SK-N-SH (cell line): ENCODE measurements at regions not wholly inside any gene's neighbourhood (a gene's known extent, or its start where the extent isn't known, plus 50 kb on each side); places are given as distances from the start of the nearest gene placed in this dataset.
"Not testable (repeated sequence)": the region's sequence is repeated elsewhere in the genome, so short reads cannot be mapped to it uniquely, and the experiment has no call there.

ENCODE experiments used
- CTCF ChIA-PET: fragments of 300-600, 350-600 bp; formaldehyde crosslinking; extraction: SDS; loops from one replicate; lab custom pipeline; 2021; lab: Yijun Ruan, JAX
- POLR2A ChIA-PET: fragments of 350-600 bp; sonication (Branson Sonifier 250); formaldehyde crosslinking; extraction: SDS; loops from one replicate; lab custom pipeline; 2020; ENCODE audit warnings: antibody characterized with exemption, inconsistent platforms; lab: Yijun Ruan, JAX
- DNase-seq: peaks from one replicate; pipeline ENCODE4 v3.0.0; 2012
- H2AFZ ChIP-seq: fragments of 200-600 bp; sonication (generic); 2 replicates; pipeline ENCODE4 v1.8.1; 2016; ENCODE audit warnings: antibody characterized with exemption, mild to moderate bottlenecking, low read depth
- H3F3A ChIP-seq: fragments of 200-600 bp; sonication (generic); replicated peaks from 2 replicates; pipeline ENCODE3; 2016; ENCODE audit warnings: antibody characterized with exemption, mild to moderate bottlenecking; ENCODE audit not compliant: insufficient read depth
- H3K27ac ChIP-seq, 2 experiments: fragments of 200-500 bp in 1 of 2; fragments of 200-600 bp in 1 of 2; sonication (Bioruptor generic) in 1 of 2; sonication (generic), shearing (Covaris generic) in 1 of 2; 2 replicates each; pipeline versions ENCODE4 v1.5.1 to v1.6.1; 2014 to 2016; ENCODE audit warnings: low read depth in 2 of 2, inconsistent platforms in 1 of 2, low read length in 1 of 2, mild to moderate bottlenecking in 1 of 2, mixed read lengths in 1 of 2
- H3K27me3 ChIP-seq: fragments of 200-600 bp; sonication (generic), shearing (Covaris generic); 2 replicates; pipeline ENCODE4 v1.6.1; 2016; ENCODE audit warnings: mixed run types; ENCODE audit not compliant: insufficient read depth
- H3K36me3 ChIP-seq, 2 experiments: fragments of 200-500 bp in 1 of 2; fragments of 200-600 bp in 1 of 2; sonication (Bioruptor generic) in 1 of 2; sonication (generic) in 1 of 2; replicated peaks in 1 of 2; 2 replicates each; pipeline versions ENCODE3 to v1.5.1; 2014 to 2016; ENCODE audit warnings: low read length in 1 of 2, mild to moderate bottlenecking in 1 of 2; ENCODE audit not compliant: insufficient read depth in 2 of 2, control insufficient read depth in 1 of 2
- H3K4me1 ChIP-seq, 2 experiments: fragments of 200-500 bp in 1 of 2; fragments of 200-600 bp in 1 of 2; sonication (Bioruptor generic) in 1 of 2; sonication (generic), shearing (Covaris generic) in 1 of 2; 2 replicates each; pipeline versions ENCODE4 v1.5.1 to v1.6.1; 2014 to 2016; ENCODE audit warnings: low read depth in 1 of 2, low read length in 1 of 2, mixed run types in 1 of 2; ENCODE audit not compliant: insufficient read depth in 2 of 2, control insufficient read depth in 1 of 2
- H3K4me2 ChIP-seq: fragments of 200-600 bp; sonication (generic), shearing (Covaris generic); 2 replicates; pipeline ENCODE4 v1.6.1; 2017; ENCODE audit warnings: mixed run types
- H3K4me3 ChIP-seq, 2 experiments: fragments of 200-500 bp in 1 of 2; fragments of 200-600 bp in 1 of 2; sonication (Bioruptor generic) in 1 of 2; sonication (generic), shearing (Covaris generic) in 1 of 2; 2 replicates each; pipeline versions ENCODE4 v1.5.1 to v1.8.1; 2014 to 2016; ENCODE audit warnings: low read depth in 2 of 2, inconsistent platforms in 1 of 2, low read length in 1 of 2, mild to moderate bottlenecking in 1 of 2, mixed read lengths in 1 of 2, moderate library complexity in 1 of 2
- H3K79me2 ChIP-seq: fragments of 200-600 bp; sonication (generic); 2 replicates; pipeline ENCODE4 v1.8.1; 2017; ENCODE audit warnings: mild to moderate bottlenecking; ENCODE audit not compliant: insufficient read depth
- H3K9ac ChIP-seq: fragments of 200-600 bp; sonication (generic); 2 replicates; pipeline ENCODE4 v1.6.1; 2017; ENCODE audit warnings: mixed run types
- H3K9me2 ChIP-seq: fragments of 200-600 bp; sonication (generic); 2 replicates; pipeline ENCODE4 v1.6.1; 2017; ENCODE audit warnings: mixed run types
- H3K9me3 ChIP-seq: fragments of 200-600 bp; sonication (generic); 2 replicates; pipeline ENCODE4 v1.6.1; 2017; ENCODE audit warnings: mixed run types, mild to moderate bottlenecking, moderate library complexity
- H4K20me1 ChIP-seq: fragments of 200-600 bp; sonication (generic); 2 replicates; pipeline ENCODE4 v1.6.1; 2017; ENCODE audit warnings: mild to moderate bottlenecking, mixed run types; ENCODE audit not compliant: insufficient read depth
- CHD2 ChIP-seq: fragments of 150-350 bp; IDR thresholded peaks from 2 replicates; pipeline ENCODE4 v1.6.1; 2018; ENCODE audit warnings: low read length; ENCODE audit not compliant: partially characterized antibody
- ELF1 ChIP-seq: IDR thresholded peaks from 2 replicates; pipeline ENCODE4 v1.4.0; 2012
- JUND ChIP-seq: IDR thresholded peaks from 2 replicates; pipeline ENCODE4 v1.4.0; 2012
- MEF2A ChIP-seq: IDR thresholded peaks from 2 replicates; pipeline ENCODE4 v1.4.0; 2012; ENCODE audit warnings: low read depth, borderline replicate concordance
- MXI1 ChIP-seq: IDR thresholded peaks from 2 replicates; pipeline ENCODE4 v1.6.1; 2012; ENCODE audit warnings: mild to moderate bottlenecking, low read depth, low read length, improper control_type of control experiment
- RAD21 ChIP-seq: IDR thresholded peaks from 2 replicates; pipeline ENCODE4 v1.6.1; 2012; ENCODE audit warnings: mild to moderate bottlenecking, low read length
- RCOR1 ChIP-seq: fragments of 150-350 bp; IDR thresholded peaks from 2 replicates; pipeline ENCODE4 v1.6.1; 2017; ENCODE audit warnings: antibody characterized with exemption, low read length
- SIN3A ChIP-seq: IDR thresholded peaks from 2 replicates; pipeline ENCODE4 v1.6.1; 2012; ENCODE audit warnings: low read depth, mild to moderate bottlenecking, low read length, moderate library complexity, borderline replicate concordance
- TAF1 ChIP-seq: IDR thresholded peaks from 2 replicates; pipeline ENCODE4 v1.6.1; 2012; ENCODE audit warnings: low read depth, mild to moderate bottlenecking, low read length, moderate library complexity, borderline replicate concordance
- YY1 ChIP-seq: IDR thresholded peaks from 2 replicates; pipeline ENCODE4 v1.4.0; 2012; ENCODE audit warnings: low read depth, mild to moderate bottlenecking
- WGBS: methylation state at CpG from one replicate; pipeline ENCODE4 v1.1.6; 2017; ENCODE audit warnings: low lambda C conversion rate; 5-methylcytosine and 5-hydroxymethylcytosine counted together
- TF ChIP-seq, protein P1 (sequence below): fragments of 150-350 bp; IDR thresholded peaks from 2 replicates; pipeline ENCODE4 v1.6.1; 2016; ENCODE audit warnings: mild to moderate bottlenecking, low read depth, low read length
- TF ChIP-seq, protein P2 (sequence below): IDR thresholded peaks from 2 replicates; pipeline ENCODE4 v1.4.0; 2012; ENCODE audit warnings: low read depth, borderline replicate concordance
- TF ChIP-seq, protein P3 (sequence below): IDR thresholded peaks from 2 replicates; pipeline ENCODE4 v1.4.0; 2012; ENCODE audit warnings: low read depth, borderline replicate concordance
- TF ChIP-seq, protein P4 (sequence below): fragments of 150-350 bp; IDR thresholded peaks from 2 replicates; pipeline ENCODE4 v1.6.1; 2017; ENCODE audit warnings: antibody characterized with exemption, low read length, low read depth, borderline replicate concordance
- TF ChIP-seq, protein P5 (sequence below): IDR thresholded peaks from 2 replicates; pipeline ENCODE4 v1.6.1; 2012; ENCODE audit warnings: mild to moderate bottlenecking, low read depth, low read length, moderate library complexity

DNA sequence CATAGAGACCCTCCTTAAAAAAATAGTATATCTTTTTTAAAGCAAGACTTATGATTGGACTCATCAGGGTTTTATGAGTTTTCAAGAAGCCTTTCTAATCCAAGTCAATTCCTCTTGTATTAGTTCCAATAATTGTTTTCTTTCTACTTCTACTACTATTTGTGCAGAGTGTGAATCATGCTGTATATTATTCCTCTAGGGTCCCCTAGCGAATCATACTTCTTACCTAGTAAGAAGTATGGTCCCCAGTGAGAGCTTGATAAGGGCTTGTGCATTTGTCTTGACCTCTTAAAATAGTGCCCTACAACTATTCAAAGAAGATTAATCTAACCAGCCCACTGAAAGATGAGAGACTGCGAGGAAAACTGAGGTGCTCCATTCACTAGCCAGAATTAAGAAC is 715.7 kb upstream of the ZP4 start (continued):
- TF ChIP-seq, protein P1, sequence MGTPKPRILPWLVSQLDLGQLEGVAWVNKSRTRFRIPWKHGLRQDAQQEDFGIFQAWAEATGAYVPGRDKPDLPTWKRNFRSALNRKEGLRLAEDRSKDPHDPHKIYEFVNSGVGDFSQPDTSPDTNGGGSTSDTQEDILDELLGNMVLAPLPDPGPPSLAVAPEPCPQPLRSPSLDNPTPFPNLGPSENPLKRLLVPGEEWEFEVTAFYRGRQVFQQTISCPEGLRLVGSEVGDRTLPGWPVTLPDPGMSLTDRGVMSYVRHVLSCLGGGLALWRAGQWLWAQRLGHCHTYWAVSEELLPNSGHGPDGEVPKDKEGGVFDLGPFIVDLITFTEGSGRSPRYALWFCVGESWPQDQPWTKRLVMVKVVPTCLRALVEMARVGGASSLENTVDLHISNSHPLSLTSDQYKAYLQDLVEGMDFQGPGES, result no peak
- TF ChIP-seq JUND (no peak), ELF1 (no peak), SIN3A (no peak)

DNA sequence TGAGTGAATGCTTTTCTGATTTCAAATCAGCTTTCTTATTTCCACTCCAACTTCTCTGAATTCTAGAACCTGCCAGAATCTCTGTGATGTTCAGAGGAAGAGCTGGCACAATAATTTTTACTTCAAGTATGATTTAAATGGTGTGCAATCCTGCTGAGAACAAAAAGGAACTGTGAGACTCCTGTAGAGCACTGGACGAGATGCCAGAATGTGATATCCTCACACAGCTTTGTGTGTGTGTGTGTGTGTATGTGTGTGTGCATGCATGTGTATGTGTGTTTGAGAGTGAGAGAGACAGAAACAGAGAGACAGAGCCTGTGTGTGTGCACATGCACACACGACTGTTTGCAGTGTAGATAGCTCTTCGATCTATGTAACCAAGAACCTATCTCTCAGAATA is 713.6 kb upstream of the ZP4 start:
- Histone ChIP-seq H3K4me2 (no peak overlapping the region), H3F3A (peaks cover 12% of the 10 kb centered on the region), H3K4me1 (no peaks in the 10 kb centered on the region; a peak in 1 of 4 replicates), H3K9me2 (no peaks in the 10 kb centered on the region), H3K9me3 (no peaks in the 10 kb centered on the region), H3K36me3 (no peaks in the 10 kb centered on the region), H3K79me2 (no peaks in the 10 kb centered on the region), H4K20me1 (no peaks in the 10 kb centered on the region), H3K4me3 (no peak overlapping the region), H3K27ac (no peak overlapping the region), H3K27me3 (no peaks in the 10 kb centered on the region), H3K9ac (no peak overlapping the region), H2AFZ (no peak overlapping the region)
- DNase-seq, result no peak
- ChIA-PET POLR2A (no interaction called here), CTCF (no interaction called here)
- TF ChIP-seq MEF2A (no peak), RAD21 (no peak), YY1 (no peak), CHD2 (no peak), RCOR1 (no peak), TAF1 (no peak), MXI1 (no peak)
- TF ChIP-seq, protein P2, sequence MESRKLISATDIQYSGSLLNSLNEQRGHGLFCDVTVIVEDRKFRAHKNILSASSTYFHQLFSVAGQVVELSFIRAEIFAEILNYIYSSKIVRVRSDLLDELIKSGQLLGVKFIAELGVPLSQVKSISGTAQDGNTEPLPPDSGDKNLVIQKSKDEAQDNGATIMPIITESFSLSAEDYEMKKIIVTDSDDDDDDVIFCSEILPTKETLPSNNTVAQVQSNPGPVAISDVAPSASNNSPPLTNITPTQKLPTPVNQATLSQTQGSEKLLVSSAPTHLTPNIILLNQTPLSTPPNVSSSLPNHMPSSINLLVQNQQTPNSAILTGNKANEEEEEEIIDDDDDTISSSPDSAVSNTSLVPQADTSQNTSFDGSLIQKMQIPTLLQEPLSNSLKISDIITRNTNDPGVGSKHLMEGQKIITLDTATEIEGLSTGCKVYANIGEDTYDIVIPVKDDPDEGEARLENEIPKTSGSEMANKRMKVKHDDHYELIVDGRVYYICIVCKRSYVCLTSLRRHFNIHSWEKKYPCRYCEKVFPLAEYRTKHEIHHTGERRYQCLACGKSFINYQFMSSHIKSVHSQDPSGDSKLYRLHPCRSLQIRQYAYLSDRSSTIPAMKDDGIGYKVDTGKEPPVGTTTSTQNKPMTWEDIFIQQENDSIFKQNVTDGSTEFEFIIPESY, result no peak
- TF ChIP-seq, protein P3, sequence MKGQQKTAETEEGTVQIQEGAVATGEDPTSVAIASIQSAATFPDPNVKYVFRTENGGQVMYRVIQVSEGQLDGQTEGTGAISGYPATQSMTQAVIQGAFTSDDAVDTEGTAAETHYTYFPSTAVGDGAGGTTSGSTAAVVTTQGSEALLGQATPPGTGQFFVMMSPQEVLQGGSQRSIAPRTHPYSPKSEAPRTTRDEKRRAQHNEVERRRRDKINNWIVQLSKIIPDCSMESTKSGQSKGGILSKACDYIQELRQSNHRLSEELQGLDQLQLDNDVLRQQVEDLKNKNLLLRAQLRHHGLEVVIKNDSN, result no peak
- TF ChIP-seq, protein P1, result no peak
- TF ChIP-seq, protein P4, sequence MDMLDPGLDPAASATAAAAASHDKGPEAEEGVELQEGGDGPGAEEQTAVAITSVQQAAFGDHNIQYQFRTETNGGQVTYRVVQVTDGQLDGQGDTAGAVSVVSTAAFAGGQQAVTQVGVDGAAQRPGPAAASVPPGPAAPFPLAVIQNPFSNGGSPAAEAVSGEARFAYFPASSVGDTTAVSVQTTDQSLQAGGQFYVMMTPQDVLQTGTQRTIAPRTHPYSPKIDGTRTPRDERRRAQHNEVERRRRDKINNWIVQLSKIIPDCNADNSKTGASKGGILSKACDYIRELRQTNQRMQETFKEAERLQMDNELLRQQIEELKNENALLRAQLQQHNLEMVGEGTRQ, result no peak
- TF ChIP-seq, protein P5, sequence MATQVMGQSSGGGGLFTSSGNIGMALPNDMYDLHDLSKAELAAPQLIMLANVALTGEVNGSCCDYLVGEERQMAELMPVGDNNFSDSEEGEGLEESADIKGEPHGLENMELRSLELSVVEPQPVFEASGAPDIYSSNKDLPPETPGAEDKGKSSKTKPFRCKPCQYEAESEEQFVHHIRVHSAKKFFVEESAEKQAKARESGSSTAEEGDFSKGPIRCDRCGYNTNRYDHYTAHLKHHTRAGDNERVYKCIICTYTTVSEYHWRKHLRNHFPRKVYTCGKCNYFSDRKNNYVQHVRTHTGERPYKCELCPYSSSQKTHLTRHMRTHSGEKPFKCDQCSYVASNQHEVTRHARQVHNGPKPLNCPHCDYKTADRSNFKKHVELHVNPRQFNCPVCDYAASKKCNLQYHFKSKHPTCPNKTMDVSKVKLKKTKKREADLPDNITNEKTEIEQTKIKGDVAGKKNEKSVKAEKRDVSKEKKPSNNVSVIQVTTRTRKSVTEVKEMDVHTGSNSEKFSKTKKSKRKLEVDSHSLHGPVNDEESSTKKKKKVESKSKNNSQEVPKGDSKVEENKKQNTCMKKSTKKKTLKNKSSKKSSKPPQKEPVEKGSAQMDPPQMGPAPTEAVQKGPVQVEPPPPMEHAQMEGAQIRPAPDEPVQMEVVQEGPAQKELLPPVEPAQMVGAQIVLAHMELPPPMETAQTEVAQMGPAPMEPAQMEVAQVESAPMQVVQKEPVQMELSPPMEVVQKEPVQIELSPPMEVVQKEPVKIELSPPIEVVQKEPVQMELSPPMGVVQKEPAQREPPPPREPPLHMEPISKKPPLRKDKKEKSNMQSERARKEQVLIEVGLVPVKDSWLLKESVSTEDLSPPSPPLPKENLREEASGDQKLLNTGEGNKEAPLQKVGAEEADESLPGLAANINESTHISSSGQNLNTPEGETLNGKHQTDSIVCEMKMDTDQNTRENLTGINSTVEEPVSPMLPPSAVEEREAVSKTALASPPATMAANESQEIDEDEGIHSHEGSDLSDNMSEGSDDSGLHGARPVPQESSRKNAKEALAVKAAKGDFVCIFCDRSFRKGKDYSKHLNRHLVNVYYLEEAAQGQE, result no peak
- WGBS, result 84% methylated on average over 3 of the region's 3 CpGs

DNA sequence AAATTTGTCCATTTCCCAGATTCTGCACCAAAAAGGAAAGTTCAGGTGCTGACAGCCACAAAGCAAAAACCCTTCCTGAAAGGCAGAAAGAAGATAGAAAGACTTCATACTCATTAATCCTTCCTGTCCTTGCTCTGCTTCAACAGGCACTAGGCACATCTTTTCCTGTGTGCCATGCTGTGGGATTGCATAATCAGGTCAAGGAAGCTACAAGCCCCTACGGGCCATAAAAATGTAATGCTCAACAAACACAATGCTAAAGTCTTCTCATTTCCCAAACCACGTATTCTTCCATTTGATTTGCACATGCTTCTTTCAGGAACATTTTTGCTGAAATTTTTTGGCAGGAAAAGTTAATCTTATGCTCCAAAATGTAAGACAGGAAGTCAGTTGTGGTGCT is 710.9 kb upstream of the ZP4 start:
- H3K27me3 ChIP-seq, H3K36me3 ChIP-seq, H3K4me3 ChIP-seq, H3K4me2 ChIP-seq, H3K79me2 ChIP-seq, H3K4me1 ChIP-seq, DNase-seq, H3K9me2 ChIP-seq, H3K9ac ChIP-seq, CTCF ChIA-PET, POLR2A ChIA-PET, H3K9me3 ChIP-seq, H3K27ac ChIP-seq, H2AFZ ChIP-seq, H4K20me1 ChIP-seq: not testable (repeated sequence)
- WGBS, result 86% methylated on average over 2 of the region's 2 CpGs
- peaks cover 11% of the 10 kb centered on the region for H3F3A ChIP-seq
